GM12892 (cell line): ENCODE measurements at regions not wholly inside any gene's neighbourhood (a gene's known extent, or its start where the extent isn't known, plus 50 kb on each side); places are given as distances from the start of the nearest gene placed in this dataset.

Experiments
- DNase-seq: peaks from one replicate; pipeline ENCODE4 v3.0.0; 2011; ENCODE audit not compliant: insufficient read length
- FAIRE-seq: peaks from 2 replicates; lab custom pipeline; 2011; peaks lifted over from hg19 to GRCh38; lab: Jason Lieb, UNC
- POLR2A ChIP-seq: IDR thresholded peaks from 2 replicates; pipeline ENCODE4 v1.6.1; 2011; ENCODE audit warnings: low read depth, low read length, control low read depth
- POLR2AphosphoS5 ChIP-seq: IDR thresholded peaks from 2 replicates; pipeline ENCODE4 v1.6.1; 2011; ENCODE audit warnings: low read depth, low read length, control low read depth
- TAF1 ChIP-seq: IDR thresholded peaks from 2 replicates; pipeline ENCODE4 v1.6.1; 2011; ENCODE audit warnings: low read depth, mild to moderate bottlenecking, control low read depth, low read length, borderline replicate concordance

GRCh38 chr11:19474211-19474610, 233.5 kb upstream of the E2F8 start:
- TF ChIP-seq POLR2AphosphoS5 = no peak
- DNase-seq (no peak), FAIRE-seq (no peak)

GRCh38 chr11:19472679-19473078, 231.9 kb upstream of the E2F8 start:
- no peak for DNase-seq
- FAIRE-seq = no peak
- TF ChIP-seq POLR2AphosphoS5 = no peak
- TF ChIP-seq TAF1 = no peak
- no peak for TF ChIP-seq POLR2A

GRCh38 chr11:19467904-19468303, 227.2 kb upstream of the E2F8 start:
- TF ChIP-seq TAF1 (no peak), POLR2AphosphoS5 (no peak), POLR2A (no peak)
- DNase-seq (no peak), FAIRE-seq (no peak)

GRCh38 chr11:19466314-19466713, 225.6 kb upstream of the E2F8 start:
- DNase-seq = no peak
- no peak for FAIRE-seq
- TF ChIP-seq POLR2AphosphoS5 (no peak), TAF1 (no peak), POLR2A (no peak)

- no peak for DNase-seq
- no peak for FAIRE-seq
- TF ChIP-seq POLR2AphosphoS5 = no peak
- TF ChIP-seq POLR2A = no peak
- no peak for TF ChIP-seq TAF1
Observed at GRCh38 chr11:19463976-19464375, 223.2 kb upstream of the E2F8 start.

- FAIRE-seq (no peak), DNase-seq (no peak)
- TF ChIP-seq POLR2A (no peak), POLR2AphosphoS5 (no peak), TAF1 (no peak)
Observed at GRCh38 chr11:19460718-19461405, 220.1 kb upstream of the E2F8 start.

GRCh38 chr11:19459240-19459639, 218.5 kb upstream of the E2F8 start:
- FAIRE-seq (no peak), DNase-seq (no peak)
- no peak for TF ChIP-seq POLR2AphosphoS5

GRCh38 chr11:19458721-19459120, 218.0 kb upstream of the E2F8 start:
- FAIRE-seq (no peak), DNase-seq (no peak)
- TF ChIP-seq POLR2AphosphoS5 = no peak
- no peak for TF ChIP-seq POLR2A
- TF ChIP-seq TAF1 = no peak

- no peak for DNase-seq
- no peak for TF ChIP-seq POLR2AphosphoS5
- no peak for TF ChIP-seq TAF1
- TF ChIP-seq POLR2A = no peak
- no peak for FAIRE-seq
Observed at GRCh38 chr11:19458231-19458630, 217.5 kb upstream of the E2F8 start.

GRCh38 chr11:19455731-19456130, 215.0 kb upstream of the E2F8 start:
- FAIRE-seq (no peak), DNase-seq (no peak)
- TF ChIP-seq TAF1 (no peak), POLR2AphosphoS5 (no peak), POLR2A (no peak)

- no peak for TF ChIP-seq POLR2AphosphoS5
- no peak for TF ChIP-seq POLR2A
- TF ChIP-seq TAF1 = no peak
- FAIRE-seq (no peak), DNase-seq (no peak)
Observed at GRCh38 chr11:19453651-19454257, 213.0 kb upstream of the E2F8 start.

- TF ChIP-seq TAF1 (no peak), POLR2A (no peak), POLR2AphosphoS5 (no peak)
- no peak for FAIRE-seq
- DNase-seq = no peak
Observed at GRCh38 chr11:19451609-19452008, 210.9 kb upstream of the E2F8 start.
